ENCODE measurements at regions not wholly inside any gene's neighbourhood (a gene's known extent, or its start where the extent isn't known, plus 50 kb on each side); places are given as distances from the start of the nearest gene placed in this dataset.

- intact Hi-C loops (cut with DNase I): no loop called here
- DNase-seq: no peak
Observed at GRCh38 chr6:168961264-168961656, 292.4 kb downstream of the THBS2 start.

- intact Hi-C loops (cut with DNase I): no loop called here
- DNase-seq: no peak
Observed at GRCh38 chr6:168960551-168961263, 292.9 kb downstream of the THBS2 start.

GRCh38 chr6:168959696-168960095, 293.9 kb downstream of the THBS2 start:
- intact Hi-C loops (cut with DNase I): loop anchor here (5.0 kb wide), 1 partner anchor 533 kb away; no protein-coding TSS in a partner anchor
- DNase-seq: no peak

GRCh38 chr6:168956884-168957730, 296.5 kb downstream of the THBS2 start:
- peak; percentile 62 to 90 (median 81) for DNase-seq
- intact Hi-C loops (cut with DNase I): loop anchor here (5.0 kb wide), 1 partner anchor 535 kb away; no protein-coding TSS in a partner anchor

GRCh38 chr6:168956141-168956838, 297.4 kb downstream of the THBS2 start:
- DNase-seq: peak in 4 of 42 donors; percentile 24 to 52 (median 26)
- intact Hi-C loops (cut with DNase I): loop anchor here (5.0 kb wide), 1 partner anchor 536 kb away; no protein-coding TSS in a partner anchor

- intact Hi-C loops (cut with DNase I): no loop called here
- DNase-seq: no peak
Observed at GRCh38 chr6:168953461-168953860, 300.2 kb downstream of the THBS2 start.

GRCh38 chr6:168951217-168951616, 302.4 kb downstream of the THBS2 start:
- DNase-seq: no peak
- intact Hi-C loops (cut with DNase I): no loop called here

- no peak for DNase-seq
- intact Hi-C loops (cut with DNase I): no loop called here
Observed at GRCh38 chr6:168950858-168951214, 302.8 kb downstream of the THBS2 start.

- no peak for DNase-seq
- intact Hi-C loops (cut with DNase I): no loop called here
Observed at GRCh38 chr6:168949981-168950857, 303.4 kb downstream of the THBS2 start.

GRCh38 chr6:168948990-168949531, 304.6 kb downstream of the THBS2 start:
- intact Hi-C loops (cut with DNase I): no loop called here
- DNase-seq: no peak

- intact Hi-C loops (cut with DNase I): no loop called here
- no peak for DNase-seq
Observed at GRCh38 chr6:168948002-168948401, 305.6 kb downstream of the THBS2 start.

GRCh38 chr6:168943231-168943905, 310.3 kb downstream of the THBS2 start:
- DNase-seq: no peak
- intact Hi-C loops (cut with DNase I): no loop called here

- no peak for DNase-seq
- intact Hi-C loops (cut with DNase I): no loop called here
Observed at GRCh38 chr6:168942646-168943045, 311.0 kb downstream of the THBS2 start.

GRCh38 chr6:168941036-168941435, 312.6 kb downstream of the THBS2 start:
- DNase-seq: no peak
- intact Hi-C loops (cut with DNase I): no loop called here

- DNase-seq: no peak
- intact Hi-C loops (cut with DNase I): no loop called here
Observed at GRCh38 chr6:168939796-168940195, 313.9 kb downstream of the THBS2 start.

GRCh38 chr6:168939041-168939440, 314.6 kb downstream of the THBS2 start:
- intact Hi-C loops (cut with DNase I): no loop called here
- no peak for DNase-seq

- intact Hi-C loops (cut with DNase I): no loop called here
- no peak for DNase-seq
Observed at GRCh38 chr6:168938546-168938945, 315.1 kb downstream of the THBS2 start.

- DNase-seq: no peak
- intact Hi-C loops (cut with DNase I): no loop called here
Observed at GRCh38 chr6:168937054-168937453, 316.6 kb downstream of the THBS2 start.
